HG02678 (cell line): ENCODE measurements at regions not wholly inside any gene's neighbourhood (a gene's known extent, or its start where the extent isn't known, plus 50 kb on each side); places are given as distances from the start of the nearest gene placed in this dataset.
"Not testable (repeated sequence)": the region's sequence is repeated elsewhere in the genome, so short reads cannot be mapped to it uniquely, and the experiment has no call there.

Experiments
- ATAC-seq: cut with Tn5 transposase; IDR thresholded peaks from one replicate; pipeline ENCODE4 v1.9.1; 2021; ENCODE audit warnings: mild to moderate bottlenecking, moderate library complexity; ENCODE audit not compliant: unreplicated experiment

DNA sequence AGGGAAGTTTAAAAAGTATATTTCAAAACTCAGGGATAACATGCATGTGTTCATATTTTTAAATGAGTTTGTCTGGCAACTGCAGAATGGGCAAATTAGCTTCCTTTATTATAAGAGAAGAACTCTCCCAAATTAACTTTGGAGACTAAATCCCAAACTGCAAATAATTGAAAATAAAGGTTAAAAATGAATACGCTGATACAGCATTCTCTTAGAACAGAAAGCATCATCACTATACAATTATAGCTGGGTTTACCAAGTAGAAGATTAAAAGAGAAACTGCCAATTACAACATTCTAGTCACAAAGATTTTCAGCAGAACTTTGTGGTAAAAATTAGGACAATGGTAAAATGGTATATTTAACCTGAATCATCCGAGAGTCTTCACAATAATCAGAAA lies 73.3 kb downstream of the OLFM4 start:
- ATAC-seq: no peak

DNA sequence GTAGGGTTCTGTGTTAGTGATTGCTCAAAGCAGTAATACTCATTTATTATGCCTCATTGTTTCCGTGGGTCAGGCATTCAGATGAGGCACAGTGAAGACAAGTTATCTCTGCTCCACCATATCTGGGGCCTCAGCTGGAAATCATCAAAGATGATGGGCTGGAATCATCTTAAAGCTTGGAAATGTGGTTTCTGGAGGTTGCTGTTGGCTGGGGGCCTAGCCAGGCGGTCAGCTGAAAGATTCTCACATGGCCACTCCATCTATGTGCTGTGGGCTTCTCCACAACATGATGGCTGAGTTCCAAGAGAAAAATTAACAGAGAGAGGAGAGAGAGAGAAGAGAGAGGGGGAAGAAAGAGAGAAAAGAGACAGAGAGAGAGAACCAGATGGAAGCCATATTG lies 75.5 kb downstream of the OLFM4 start:
- ATAC-seq: no peak

DNA sequence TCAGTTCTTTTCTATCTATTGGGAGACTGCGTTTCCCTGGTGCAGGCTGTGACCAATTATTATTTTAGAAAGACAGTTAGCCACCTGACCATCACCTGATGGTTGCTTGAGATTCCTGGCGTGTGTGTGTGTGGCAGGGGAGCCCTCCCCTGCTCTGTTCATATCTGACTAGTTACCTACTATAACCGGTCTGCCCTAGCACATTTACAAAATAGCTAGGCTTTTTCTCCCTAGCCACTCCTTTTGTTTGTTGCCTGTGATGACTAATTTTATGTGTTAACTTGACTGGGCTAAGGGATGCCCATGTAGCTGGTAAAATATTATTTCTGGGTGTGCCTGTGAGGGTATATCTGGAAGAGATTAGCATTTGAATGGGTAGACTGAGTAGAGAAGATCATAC lies 76.9 kb downstream of the OLFM4 start:
- no peak for ATAC-seq

DNA sequence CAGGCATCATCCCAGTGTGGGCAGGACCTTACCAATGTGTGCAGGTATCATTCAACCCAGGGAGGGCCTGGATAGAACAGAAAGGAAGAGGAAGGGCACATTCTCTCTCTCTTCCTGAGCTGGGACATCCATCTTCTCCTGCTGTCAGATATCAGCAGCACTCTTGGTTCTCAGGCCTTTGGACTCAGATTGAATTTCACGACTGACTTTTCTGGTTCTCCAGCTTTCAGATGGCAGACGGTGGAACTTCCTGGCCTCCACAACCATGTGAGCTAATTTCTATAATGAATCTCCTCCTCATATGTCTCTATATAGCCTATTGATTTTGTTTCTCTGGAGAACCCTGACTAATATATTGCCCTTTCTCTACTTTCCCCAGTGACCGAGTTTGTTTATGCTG lies 77.3 kb downstream of the OLFM4 start:
- ATAC-seq: no peak

DNA sequence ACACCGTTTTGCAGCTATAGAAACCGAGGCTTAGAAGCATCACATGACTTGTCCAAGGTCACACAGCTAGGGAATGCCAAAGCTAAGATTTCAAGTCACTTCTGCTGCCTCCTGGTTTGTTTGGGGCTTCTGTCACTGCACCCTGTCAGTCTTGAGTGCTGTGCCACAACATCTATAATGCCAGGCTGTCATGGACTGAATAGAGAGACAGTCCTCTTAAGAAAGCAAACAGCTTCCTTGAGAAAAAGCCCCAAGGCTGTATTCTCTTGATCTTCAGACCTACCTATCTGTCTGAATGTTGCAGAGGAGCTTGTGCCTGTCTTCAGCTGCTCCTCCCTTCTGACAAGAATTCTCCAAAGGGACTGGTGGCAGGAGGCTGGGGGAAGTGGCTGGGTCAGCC lies 81.6 kb downstream of the OLFM4 start:
- no peak for ATAC-seq

DNA sequence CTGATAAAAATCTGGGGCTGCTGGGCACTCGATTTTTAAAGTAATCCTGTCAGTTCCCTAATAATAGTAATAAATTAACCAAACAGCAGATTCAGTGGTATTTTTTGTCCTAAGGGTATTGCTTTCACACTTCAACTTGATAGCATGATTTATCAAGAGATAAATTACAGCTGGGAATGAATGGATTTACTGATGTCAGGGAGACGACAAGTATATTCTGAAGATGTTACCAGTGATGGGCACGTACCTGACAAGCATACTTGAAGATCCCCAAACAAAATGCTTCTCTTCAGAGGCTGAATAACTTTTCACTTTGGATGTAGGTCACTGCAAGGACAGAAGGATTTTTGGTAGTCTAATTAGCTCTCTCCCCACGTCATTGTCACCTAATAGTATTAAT lies 82.0 kb downstream of the OLFM4 start:
- no peak for ATAC-seq

DNA sequence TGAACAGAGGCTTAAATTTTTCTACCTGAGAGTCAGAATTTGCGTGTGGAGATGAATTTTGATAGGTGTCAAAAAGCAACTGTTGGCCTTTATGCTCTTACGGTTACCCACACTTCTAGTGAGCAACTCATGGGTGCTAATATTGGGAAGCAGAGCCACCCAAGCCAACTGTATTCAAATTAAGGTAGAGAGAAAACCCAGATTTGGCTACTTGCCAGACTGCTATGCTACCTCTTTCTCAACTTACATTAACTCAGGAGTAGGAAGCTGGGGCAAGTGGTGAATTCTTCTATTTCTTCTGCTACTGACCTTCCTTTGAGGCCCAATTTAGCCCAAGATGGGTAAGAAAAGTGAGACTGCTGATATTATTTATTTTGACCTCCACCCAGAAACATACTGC lies 83.9 kb downstream of the OLFM4 start:
- no peak for ATAC-seq

DNA sequence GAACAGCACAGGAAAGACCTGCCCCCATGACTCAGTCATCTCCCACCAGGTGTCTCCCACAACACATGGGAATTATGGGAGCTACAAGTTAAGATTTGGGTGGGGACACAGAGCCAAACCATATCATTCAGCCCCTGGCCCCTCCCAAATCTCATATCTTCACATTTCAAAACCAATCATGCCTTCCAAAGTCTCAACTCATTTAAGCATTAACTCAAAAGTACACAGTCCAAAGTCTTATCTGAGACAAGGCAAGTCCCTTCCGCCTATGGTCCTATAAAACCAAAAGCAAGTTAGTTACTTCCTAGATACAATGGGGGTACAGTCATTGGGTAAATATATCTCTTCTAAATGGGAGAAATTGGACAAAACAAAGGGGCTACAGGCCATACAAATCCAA lies 88.4 kb downstream of the OLFM4 start:
- ATAC-seq: not testable (repeated sequence)

DNA sequence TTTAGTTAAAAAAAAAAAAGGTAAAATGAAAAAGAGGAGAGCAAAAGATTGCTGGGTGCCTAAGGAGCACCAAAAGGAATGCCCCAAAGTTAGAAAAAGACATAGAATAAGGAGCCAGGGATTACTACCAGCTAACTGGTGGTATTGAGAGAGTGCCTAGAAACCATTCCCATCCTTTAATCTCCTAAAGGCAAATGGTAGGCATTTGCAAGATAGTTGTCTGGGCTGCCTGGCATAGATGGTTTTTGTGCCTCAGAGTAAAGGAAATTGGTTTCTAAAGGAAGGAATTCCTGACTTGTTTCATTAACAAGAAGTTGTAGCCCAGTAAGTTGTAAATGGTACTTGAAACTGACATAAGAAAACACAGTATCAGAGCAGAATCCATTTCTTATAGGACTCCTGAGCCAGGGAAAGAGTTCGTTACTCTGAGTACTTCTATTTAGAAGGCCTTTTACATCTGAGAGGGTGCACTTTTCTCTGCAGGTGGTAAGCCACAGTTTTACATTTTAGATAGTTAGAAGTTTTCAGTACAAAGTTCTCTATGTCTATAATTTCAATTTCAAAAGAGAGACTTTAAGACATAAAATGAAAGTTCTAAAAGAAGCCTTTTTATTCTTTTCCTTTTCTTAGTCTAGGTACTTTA lies 92.6 kb downstream of the OLFM4 start:
- ATAC-seq: no peak

DNA sequence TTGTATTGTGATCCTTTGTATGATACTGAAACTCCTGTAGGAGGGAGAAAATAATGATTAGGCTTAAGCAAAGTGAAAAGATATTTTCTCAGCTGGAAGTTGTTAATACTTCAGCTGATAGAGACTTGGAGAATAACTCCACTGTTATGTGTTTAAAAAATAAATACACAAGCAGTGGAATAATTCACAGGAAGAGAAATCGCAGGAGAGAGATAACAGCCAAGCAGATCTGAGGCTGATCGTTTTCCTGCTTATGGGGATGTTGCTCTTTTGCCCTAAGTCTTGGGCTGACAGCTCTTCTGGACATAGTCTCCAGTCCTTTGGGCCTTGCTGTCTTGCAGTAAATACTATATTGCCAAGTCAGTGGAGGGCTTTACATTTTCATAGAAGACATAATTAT lies 93.3 kb downstream of the OLFM4 start:
- ATAC-seq: no peak

DNA sequence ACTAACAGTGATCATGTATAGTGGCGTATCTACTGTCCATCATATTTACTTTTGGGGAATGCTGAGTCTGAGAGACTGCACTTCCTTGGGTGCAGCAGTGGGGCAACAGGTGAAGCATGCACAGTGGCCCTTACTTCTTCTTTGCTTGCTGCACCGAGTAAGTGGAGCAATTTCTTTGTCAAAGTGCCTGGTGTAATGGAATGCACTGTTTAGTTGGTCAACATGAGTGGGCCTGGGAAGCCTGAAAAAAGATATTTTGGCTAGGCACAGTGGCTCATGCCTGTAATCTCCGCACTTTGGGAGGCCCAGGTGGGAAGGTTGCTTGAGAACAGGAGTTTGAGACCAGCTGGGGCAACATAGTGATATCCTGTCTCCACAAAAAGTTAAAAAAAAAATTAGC lies 94.9 kb downstream of the OLFM4 start:
- no peak for ATAC-seq

DNA sequence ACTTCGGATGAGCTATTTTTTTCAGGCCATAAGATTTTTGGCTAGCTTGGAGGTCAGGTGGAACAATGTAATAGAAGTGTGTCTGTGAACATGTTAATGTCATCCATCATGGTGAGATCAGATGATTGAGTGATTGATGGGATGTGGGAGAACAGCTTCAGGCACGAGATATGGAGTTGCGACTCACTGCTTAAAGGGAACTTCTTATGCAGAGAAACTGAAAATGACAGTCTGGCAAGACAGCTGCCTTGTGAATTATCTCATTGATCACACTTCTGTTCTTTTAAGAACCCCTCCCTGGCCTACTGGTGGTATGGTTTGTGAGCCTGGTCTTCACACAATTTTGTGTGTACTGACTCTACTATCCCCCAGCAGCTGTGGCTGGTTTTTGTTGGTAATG lies 96.0 kb downstream of the OLFM4 start:
- no peak for ATAC-seq

DNA sequence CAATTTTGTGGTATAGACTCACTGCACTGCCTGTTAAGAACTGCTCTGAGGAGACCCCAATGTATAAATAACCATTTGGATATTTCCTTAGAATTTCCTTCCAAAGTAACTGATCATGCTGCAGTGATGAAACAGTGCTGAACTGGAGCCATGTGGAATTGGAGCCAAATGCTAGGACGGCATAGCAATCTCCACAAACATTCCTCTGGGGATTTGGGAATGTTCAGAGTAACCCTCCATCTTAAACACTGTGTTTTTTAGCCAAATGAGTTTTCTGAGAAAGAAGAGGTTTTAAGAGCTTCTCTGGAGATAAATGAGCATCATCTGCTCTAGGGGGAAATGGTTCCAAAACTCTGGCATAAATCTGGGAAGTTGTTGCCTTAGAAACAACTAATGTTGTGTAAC lies 98.2 kb downstream of the OLFM4 start:
- ATAC-seq: no peak

DNA sequence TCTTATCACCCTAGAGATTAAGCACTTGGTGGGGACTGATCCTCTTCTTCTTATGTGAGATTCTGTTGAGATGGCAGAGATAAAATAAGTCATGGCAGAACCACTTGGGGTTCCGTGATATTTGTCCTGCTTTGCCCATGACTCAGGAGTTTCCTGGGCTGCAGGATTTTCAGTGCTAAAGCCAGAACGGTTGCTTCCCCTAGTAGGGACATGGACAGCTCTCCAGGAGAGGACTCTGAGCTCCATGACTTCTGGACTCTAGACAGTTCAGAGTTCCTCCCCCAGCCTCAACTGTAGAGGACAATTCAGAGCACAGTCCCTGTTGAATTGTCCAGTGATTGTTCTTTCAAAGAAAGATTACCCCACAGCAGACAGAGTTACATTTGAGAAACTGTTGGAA lies 98.8 kb downstream of the OLFM4 start:
- ATAC-seq: no peak

DNA sequence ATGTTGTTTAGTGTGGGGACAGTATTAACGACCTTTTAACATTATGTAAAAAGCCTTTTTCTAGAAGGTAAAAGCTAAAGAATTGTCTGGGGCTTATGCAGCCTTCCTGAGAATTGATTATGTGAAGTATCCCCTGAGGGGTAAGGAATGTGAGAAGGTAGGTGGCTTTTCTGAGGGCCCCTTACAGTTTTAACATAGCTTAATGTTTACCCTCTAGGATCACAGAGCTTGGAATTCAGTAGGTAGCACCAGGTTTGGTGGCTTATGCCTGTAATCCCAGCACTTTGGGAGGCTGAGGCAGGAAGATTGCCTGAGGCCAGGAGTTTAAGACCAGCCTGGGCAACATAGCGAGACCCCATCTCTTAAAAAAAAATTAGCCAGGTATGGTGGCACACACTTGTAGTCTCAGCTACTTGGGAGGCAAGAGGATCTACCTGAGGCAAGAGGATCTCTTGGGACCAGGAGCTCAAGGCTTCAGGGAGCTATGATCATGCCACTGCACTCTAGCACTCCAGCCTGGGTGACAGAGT lies 101.3 kb downstream of the OLFM4 start:
- no peak for ATAC-seq

DNA sequence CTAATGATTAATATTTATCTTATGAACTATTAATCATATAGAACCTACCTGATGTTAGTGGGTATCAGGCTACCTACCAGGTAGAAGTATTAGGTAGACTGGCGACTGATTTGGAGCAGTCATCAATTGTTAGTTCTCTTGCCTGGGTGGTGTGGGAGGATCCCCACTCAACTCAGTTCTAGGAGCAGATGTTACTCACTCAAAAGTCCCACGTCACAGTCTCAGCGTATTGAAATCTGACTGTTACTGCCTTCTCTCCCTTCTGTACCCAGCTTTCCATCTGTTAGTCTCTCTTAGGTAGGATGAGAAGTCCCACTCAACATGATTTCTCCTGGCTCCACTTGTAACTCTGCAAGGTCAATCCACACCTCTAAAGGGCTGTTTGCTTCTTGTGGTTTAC lies 102.7 kb downstream of the OLFM4 start:
- no peak for ATAC-seq

DNA sequence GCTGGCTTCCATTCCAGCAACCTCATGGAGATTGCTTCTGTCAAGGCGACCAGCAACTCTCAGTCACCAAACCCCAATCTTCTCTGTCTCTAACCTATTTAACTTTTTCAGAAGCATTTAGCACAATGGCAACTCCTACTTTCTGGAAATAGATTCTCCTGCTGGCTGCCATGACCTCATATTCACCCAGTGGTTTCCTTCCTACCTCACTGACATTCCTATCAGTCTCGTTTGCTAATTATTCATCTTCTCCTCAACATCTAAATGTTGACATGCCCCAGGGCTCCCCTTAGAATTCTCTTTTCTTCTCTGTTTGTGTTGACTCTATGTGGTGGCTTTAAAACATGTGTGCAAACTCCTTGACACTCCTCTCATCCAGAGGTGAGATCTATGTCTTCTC lies 106.7 kb downstream of the OLFM4 start:
- ATAC-seq: no peak

DNA sequence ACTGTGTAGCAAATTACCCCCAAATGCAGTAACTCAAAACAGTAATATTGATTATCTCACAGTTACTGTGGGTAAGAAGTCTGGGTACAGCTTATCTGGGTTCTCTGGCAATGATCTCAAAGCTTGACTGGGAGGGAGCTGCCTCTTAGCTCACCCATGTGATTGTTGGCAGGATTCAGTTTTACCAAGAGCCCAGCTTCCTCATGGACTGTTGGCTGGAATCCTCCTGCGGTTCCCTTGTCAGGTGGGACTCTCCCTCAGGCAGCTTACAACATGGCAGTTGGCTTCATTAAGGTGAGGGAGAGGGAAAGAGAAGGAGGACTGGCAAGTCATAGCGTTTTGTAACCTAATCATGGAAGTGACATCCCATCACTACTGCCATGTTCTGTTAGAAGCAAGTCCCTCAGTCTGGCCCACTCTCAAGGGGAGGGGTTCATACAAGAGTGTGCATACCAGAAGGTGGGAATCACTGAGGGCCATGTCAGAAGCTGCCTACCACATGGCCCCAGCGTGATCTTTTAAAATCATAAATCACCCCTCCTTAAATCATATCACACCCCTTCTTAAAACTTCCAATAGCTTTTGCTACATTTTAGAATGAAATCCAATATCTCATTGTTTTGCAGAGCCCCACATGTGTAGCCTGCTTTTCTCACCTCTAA lies 108.1 kb downstream of the OLFM4 start:
- no peak for ATAC-seq

DNA sequence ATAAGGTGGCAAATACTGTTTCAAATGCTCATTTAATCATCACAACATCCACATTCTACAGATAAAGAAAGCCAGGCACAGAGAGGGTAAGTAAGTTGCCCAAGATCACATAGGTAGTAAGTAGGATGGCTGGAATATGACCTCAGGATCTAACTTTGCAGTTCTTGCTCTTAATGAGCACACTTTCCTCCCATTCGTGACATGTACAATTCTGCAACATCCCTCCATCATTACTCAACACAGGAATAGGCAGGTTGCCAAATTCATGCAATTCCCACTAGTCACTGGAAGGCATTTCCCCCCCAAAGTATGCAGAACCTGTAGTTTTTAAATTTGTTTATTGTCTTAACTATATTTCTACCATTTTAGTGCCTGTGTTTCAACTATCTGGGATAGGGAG lies 109.2 kb downstream of the OLFM4 start:
- no peak for ATAC-seq

DNA sequence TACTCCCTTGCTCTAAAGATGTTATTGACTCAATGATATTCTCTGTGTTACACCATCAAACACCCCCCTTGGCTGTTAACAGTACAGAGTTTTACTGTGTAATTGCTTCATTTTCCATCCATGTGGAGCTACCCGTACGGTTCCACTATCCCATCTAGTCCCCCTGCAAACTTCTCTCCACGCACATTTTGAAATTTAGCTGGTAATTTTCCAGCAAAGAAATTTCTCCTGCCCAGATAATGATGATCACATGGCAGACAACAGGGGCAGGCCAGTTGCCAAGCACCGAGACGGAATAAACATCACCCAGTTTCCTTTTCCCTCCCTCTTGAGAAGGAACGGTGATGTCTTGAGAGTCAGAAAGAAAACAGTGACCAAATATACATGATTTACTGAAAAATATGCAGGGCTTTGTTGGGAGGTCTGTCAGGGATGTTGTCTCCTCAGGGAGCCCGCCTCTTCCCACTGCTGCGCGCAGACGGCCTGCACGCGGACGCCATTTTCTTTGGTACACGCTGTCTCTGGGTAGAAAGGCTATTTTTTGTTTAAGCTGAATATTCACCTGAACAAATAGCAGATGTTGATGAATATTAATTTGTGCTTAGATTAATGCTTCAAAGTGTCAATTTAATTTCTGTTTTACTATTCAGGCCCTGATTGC lies 109.9 kb downstream of the OLFM4 start:
- ATAC-seq: no peak

DNA sequence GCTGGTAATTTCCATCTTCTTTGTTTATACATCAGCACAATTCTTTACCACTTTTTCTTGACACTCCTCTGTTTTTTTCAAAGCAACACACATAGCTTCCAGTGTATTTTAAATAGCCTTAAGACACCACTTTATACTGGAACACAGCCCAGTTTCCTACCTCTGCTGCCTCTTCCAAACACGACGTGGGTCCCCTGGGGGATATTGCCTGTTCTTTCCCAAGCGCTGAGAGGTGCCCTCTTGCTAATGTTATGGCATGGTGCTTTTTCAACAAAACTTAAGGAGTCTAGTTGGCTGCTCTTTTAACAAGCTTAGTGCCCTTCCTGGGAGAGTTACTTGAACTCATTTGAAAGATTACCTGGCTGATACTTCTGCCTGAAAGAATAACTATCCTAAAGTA lies 112.7 kb downstream of the OLFM4 start:
- no peak for ATAC-seq

DNA sequence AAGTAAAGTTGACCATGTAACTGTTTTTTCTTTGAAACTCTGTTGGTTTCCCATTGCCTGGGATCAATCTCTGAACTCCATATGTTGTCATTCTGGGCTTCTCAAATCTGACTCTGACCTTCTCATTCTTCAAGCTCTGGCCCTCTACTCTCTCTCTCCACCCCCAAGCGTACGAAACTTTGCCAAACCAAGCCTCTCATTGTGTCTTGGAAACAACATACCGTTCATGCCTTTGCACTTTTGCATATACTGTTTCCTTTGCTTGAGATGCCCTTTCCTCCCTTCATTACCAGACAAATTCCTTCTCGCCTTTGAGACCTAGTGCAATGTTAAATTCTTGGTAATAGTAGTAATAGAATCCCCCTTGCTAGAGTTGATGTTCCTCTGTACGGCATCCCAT lies 113.7 kb downstream of the OLFM4 start:
- ATAC-seq: no peak
